ENCODE measurements at regions not wholly inside any gene's neighbourhood (a gene's known extent, or its start where the extent isn't known, plus 50 kb on each side); places are given as distances from the start of the nearest gene placed in this dataset.

- H3K9ac ChIP-seq = no peak overlapping the region
- H3K9me2 ChIP-seq (ENCODE audit: insufficient read depth) = no peaks in the 10 kb centered on the region
- no peak overlapping the region for H3K4me2 ChIP-seq (ENCODE audit: unreplicated experiment)
- H3F3A ChIP-seq (ENCODE audit: insufficient read depth) = no peaks in the 10 kb centered on the region
- H3K4me1 ChIP-seq (ENCODE audit: insufficient read depth) = no peaks in the 10 kb centered on the region
- no peak overlapping the region for H3K27ac ChIP-seq
- H3K9me3 ChIP-seq (ENCODE audit: low read depth) = no peaks in the 10 kb centered on the region
- H3K27me3 ChIP-seq (replicated peaks; ENCODE audit: insufficient read depth) = no peaks in the 10 kb centered on the region
- TF ChIP-seq EZH2phosphoT487 (IDR thresholded peaks at IDR 0.05; ENCODE audit: insufficient read depth, low read depth) = no peak
- TF ChIP-seq EZH2 (IDR thresholded peaks at IDR 0.05; ENCODE audit: insufficient read depth, poor library complexity, severe bottlenecking) = no peak
- in situ Hi-C loops (cut with MboI) = no loop called here
- H3K4me3 ChIP-seq = no peak overlapping the region
- H3K79me2 ChIP-seq (ENCODE audit: insufficient read depth) = no peaks in the 10 kb centered on the region
- H2AFZ ChIP-seq = no peak overlapping the region
- WGBS, 2 experiments (ENCODE audit: low coverage in 1 of 2, low lambda C conversion rate in 2 of 2, missing lambda C conversion rate in 2 of 2) = 51 to 53% methylated on average over 2 of the region's 2 CpGs
- no peaks in the 10 kb centered on the region for H4K20me1 ChIP-seq (ENCODE audit: insufficient read depth)
- no peaks in the 10 kb centered on the region for H3K36me3 ChIP-seq (ENCODE audit: low read depth)
- DNase-seq = no peak
Measured at GRCh38 chr1:164093543-164093942, 465.4 kb upstream of the PBX1 start.

GRCh38 chr1:164101802-164102201, 457.2 kb upstream of the PBX1 start:
- in situ Hi-C loops (cut with MboI) = no loop called here
- WGBS, 2 experiments (ENCODE audit: low coverage in 1 of 2, low lambda C conversion rate in 2 of 2, missing lambda C conversion rate in 2 of 2) = 80 to 88% methylated on average over 2 of the region's 2 CpGs
- Histone ChIP-seq H3K27me3 (replicated peaks; ENCODE audit: insufficient read depth) (no peaks in the 10 kb centered on the region), H4K20me1 (ENCODE audit: insufficient read depth) (no peaks in the 10 kb centered on the region), H3K9ac (no peak overlapping the region), H2AFZ (no peak overlapping the region), H3K4me3 (no peak overlapping the region), H3K79me2 (ENCODE audit: insufficient read depth) (no peaks in the 10 kb centered on the region), H3K4me2 (ENCODE audit: unreplicated experiment) (no peak overlapping the region), H3F3A (ENCODE audit: insufficient read depth) (no peaks in the 10 kb centered on the region), H3K27ac (no peak overlapping the region), H3K9me2 (ENCODE audit: insufficient read depth) (no peaks in the 10 kb centered on the region), H3K36me3 (ENCODE audit: low read depth) (no peaks in the 10 kb centered on the region), H3K4me1 (ENCODE audit: insufficient read depth) (no peaks in the 10 kb centered on the region), H3K9me3 (ENCODE audit: low read depth) (no peaks in the 10 kb centered on the region)
- no peak for DNase-seq
- TF ChIP-seq EZH2phosphoT487 (IDR thresholded peaks at IDR 0.05; ENCODE audit: insufficient read depth, low read depth) (no peak), EZH2 (IDR thresholded peaks at IDR 0.05; ENCODE audit: insufficient read depth, poor library complexity, severe bottlenecking) (no peak)

- Histone ChIP-seq H3K4me3 (no peak overlapping the region), H3K9me2 (ENCODE audit: insufficient read depth) (no peaks in the 10 kb centered on the region), H3K4me1 (ENCODE audit: insufficient read depth) (no peaks in the 10 kb centered on the region), H3F3A (ENCODE audit: insufficient read depth) (no peaks in the 10 kb centered on the region), H3K79me2 (ENCODE audit: insufficient read depth) (no peaks in the 10 kb centered on the region), H3K36me3 (ENCODE audit: low read depth) (no peaks in the 10 kb centered on the region), H3K9me3 (ENCODE audit: low read depth) (no peaks in the 10 kb centered on the region), H3K9ac (no peak overlapping the region), H2AFZ (no peak overlapping the region), H3K27me3 (replicated peaks; ENCODE audit: insufficient read depth) (no peaks in the 10 kb centered on the region; the same call in 1 of the 2 replicates), H3K4me2 (ENCODE audit: unreplicated experiment) (no peak overlapping the region), H4K20me1 (ENCODE audit: insufficient read depth) (no peaks in the 10 kb centered on the region), H3K27ac (no peak overlapping the region)
- in situ Hi-C loops (cut with MboI) = no loop called here
- no peak for TF ChIP-seq EZH2phosphoT487 (IDR thresholded peaks at IDR 0.05; ENCODE audit: insufficient read depth, low read depth)
- TF ChIP-seq EZH2 (IDR thresholded peaks at IDR 0.05; ENCODE audit: insufficient read depth, poor library complexity, severe bottlenecking) = no peak
- WGBS, 2 experiments (ENCODE audit: low coverage in 1 of 2, low lambda C conversion rate in 2 of 2, missing lambda C conversion rate in 2 of 2) = 35 to 45% methylated on average over 1 of the region's 1 CpG
- DNase-seq = no peak
Measured at GRCh38 chr1:164131949-164132348, 427.0 kb upstream of the PBX1 start.

GRCh38 chr1:164137273-164137925, 421.6 kb upstream of the PBX1 start:
- H3K27ac ChIP-seq = no peak overlapping the region
- H4K20me1 ChIP-seq (ENCODE audit: insufficient read depth) = no peaks in the 10 kb centered on the region
- WGBS, 2 experiments (ENCODE audit: low coverage in 1 of 2, low lambda C conversion rate in 2 of 2, missing lambda C conversion rate in 2 of 2) = 45% methylated on average over 3 of the region's 3 CpGs
- no peak overlapping the region for H3K9ac ChIP-seq
- no peaks in the 10 kb centered on the region for H3K9me3 ChIP-seq (ENCODE audit: low read depth)
- H3K9me2 ChIP-seq (ENCODE audit: insufficient read depth) = no peaks in the 10 kb centered on the region
- H2AFZ ChIP-seq = no peak overlapping the region
- no peaks in the 10 kb centered on the region for H3K4me1 ChIP-seq (ENCODE audit: insufficient read depth)
- H3F3A ChIP-seq (ENCODE audit: insufficient read depth) = no peaks in the 10 kb centered on the region
- TF ChIP-seq EZH2 (IDR thresholded peaks at IDR 0.05; ENCODE audit: insufficient read depth, poor library complexity, severe bottlenecking) = no peak
- no peak for TF ChIP-seq EZH2phosphoT487 (IDR thresholded peaks at IDR 0.05; ENCODE audit: insufficient read depth, low read depth)
- no peaks in the 10 kb centered on the region for H3K79me2 ChIP-seq (ENCODE audit: insufficient read depth)
- no peak for DNase-seq
- H3K4me2 ChIP-seq (ENCODE audit: unreplicated experiment) = no peak overlapping the region
- no peak overlapping the region for H3K4me3 ChIP-seq
- no peaks in the 10 kb centered on the region for H3K36me3 ChIP-seq (ENCODE audit: low read depth)
- H3K27me3 ChIP-seq (replicated peaks; ENCODE audit: insufficient read depth) = no peaks in the 10 kb centered on the region; the same call in 1 of the 2 replicates
- in situ Hi-C loops (cut with MboI) = no loop called here
